ENCODE measurements at regions not wholly inside any gene's neighbourhood (a gene's known extent, or its start where the extent isn't known, plus 50 kb on each side); places are given as distances from the start of the nearest gene placed in this dataset.

DNA sequence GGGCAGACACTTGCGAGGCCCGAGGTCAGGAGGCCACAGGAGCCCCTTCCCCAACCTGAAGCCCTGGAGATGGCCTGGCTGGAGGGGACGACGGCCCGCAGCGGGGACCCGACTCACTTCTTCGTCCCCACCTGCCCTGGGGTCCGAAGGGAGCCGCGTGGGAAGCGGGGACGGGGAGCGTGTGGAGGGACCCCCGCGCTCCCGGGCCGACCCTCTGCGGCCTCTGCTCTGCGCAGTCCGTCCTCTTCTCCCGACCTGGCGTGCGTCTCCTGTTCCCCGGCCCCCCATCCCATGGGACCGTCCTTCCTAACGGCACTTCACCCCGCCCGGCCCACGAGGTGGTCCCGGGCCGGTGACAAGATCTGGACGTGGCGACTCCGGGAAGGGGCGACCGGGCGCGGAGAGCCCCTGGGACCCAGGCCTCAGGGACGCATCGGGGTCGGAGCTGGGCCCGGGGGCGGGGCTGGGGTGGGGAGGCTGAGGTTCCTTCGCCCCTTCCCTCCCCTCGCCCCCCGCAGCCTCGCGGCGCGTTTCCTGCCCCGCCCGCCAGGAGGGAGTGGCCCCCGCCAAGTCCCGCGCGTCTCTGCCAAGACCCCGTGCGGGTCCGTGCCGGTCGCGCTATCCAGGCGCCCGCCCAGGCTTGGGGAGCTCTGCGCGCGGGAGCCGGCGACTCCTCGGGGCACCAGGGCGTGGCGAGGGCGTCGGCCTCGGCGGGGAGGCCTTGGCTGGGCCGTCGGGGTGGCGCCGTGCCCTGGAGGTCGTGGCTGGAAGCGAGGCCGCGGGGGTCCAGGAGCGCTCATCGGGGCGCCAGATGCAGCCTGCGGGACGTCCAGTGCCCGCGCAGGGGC, 97.1 kb downstream of the TNFAIP2 start:
- no peak for TF ChIP-seq CTCF (IDR thresholded peaks at IDR 0.05)
- no peak for TF ChIP-seq POLR2A (IDR thresholded peaks at IDR 0.05)
